ENCODE measurements at regions not wholly inside any gene's neighbourhood (a gene's known extent, or its start where the extent isn't known, plus 50 kb on each side); places are given as distances from the start of the nearest gene placed in this dataset.
"Not testable (repeated sequence)": the region's sequence is repeated elsewhere in the genome, so short reads cannot be mapped to it uniquely, and the experiment has no call there.

DNA sequence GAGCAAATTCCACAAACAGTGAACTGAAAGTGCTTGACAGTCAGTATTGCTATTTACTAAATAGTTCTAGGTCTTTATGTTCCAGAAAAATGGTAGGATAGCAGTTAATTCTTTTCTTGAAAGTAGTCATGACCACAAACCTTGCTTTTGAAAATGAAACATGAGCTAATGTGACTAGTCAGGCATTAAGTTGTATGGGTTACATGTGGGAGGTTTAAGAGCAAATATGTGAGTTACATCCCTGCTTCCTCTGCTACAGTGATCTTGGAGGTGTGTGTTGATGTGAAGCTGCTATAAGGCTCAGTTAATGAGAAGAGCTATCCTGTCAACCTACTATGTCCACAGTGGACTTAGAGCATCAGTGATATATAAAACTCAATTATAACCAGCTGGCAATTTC is 741.6 kb downstream of the FSCB start:
- no peak for DNase-seq
- no peaks in the 10 kb centered on the region for H3K9me3 ChIP-seq (replicated peaks; ENCODE audit: control insufficient read depth, low read depth, low read length)
- H3K4me1 ChIP-seq (ENCODE audit: control insufficient read depth, insufficient read depth, low read length): no peaks in the 10 kb centered on the region

DNA sequence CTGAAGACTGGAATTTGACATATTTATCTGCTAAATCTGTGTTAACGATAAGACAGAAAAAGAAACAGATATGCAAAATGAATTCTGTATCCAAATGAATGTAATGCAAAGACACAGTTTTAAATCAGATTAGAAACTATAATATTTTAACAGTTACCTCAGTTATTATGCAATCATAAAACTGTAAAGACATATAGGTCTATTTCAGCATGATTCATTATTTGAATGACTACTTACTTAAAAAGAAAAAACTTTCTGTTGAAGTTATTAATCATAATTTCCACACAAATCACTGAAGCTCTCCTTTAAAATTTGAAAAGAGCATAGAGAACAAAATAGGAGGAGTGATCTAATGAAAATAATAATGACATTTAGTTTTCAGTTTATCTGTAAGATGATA is 742.6 kb downstream of the FSCB start:
- no CpG with 5 or more reads among the region's 1 CpG for WGBS (ENCODE audit: insufficient coverage)
- Histone ChIP-seq H3K4me3 (ENCODE audit: low read length) (no peak overlapping the region), H3K27me3 (ENCODE audit: control insufficient read depth, insufficient read depth, low read length) (no peaks in the 10 kb centered on the region), H3K9me3 (replicated peaks; ENCODE audit: control insufficient read depth, low read depth, low read length) (no peaks in the 10 kb centered on the region), H3K27ac (ENCODE audit: low read length) (no peak overlapping the region), H3K4me1 (ENCODE audit: control insufficient read depth, insufficient read depth, low read length) (no peaks in the 10 kb centered on the region), H3K36me3 (ENCODE audit: control insufficient read depth, insufficient read depth, low read length) (no peaks in the 10 kb centered on the region)
- no peak for DNase-seq

More for the DNA sequence above, 741.6 kb downstream of the FSCB start:
- H3K27me3 ChIP-seq (ENCODE audit: control insufficient read depth, insufficient read depth, low read length): no peaks in the 10 kb centered on the region
- H3K4me3 ChIP-seq (ENCODE audit: low read length): no peak overlapping the region
- no peak overlapping the region for H3K27ac ChIP-seq (ENCODE audit: low read length)
- H3K36me3 ChIP-seq (ENCODE audit: control insufficient read depth, insufficient read depth, low read length): no peaks in the 10 kb centered on the region

DNA sequence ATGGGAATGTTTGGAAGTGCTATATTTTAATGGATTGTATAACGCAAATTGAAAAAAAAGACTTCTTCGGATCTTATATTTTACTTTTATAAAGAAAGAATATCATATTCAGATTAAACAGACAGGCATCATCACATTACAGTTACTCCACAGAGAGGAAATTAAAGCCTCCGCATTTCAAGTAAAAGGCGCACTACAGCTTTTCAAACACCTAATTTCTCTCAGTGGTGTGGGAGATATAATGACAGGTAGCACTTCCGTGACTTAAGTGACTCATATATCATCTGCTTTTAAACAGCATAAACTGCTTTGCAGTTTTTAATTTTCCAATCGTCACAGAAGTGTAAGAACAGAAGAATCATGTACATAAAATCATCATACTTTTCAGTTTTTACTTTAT is 751.4 kb downstream of the FSCB start:
- H3K27ac ChIP-seq (ENCODE audit: low read length): no peak overlapping the region
- WGBS (ENCODE audit: insufficient coverage): no CpG with 5 or more reads among the region's 6 CpGs

DNA sequence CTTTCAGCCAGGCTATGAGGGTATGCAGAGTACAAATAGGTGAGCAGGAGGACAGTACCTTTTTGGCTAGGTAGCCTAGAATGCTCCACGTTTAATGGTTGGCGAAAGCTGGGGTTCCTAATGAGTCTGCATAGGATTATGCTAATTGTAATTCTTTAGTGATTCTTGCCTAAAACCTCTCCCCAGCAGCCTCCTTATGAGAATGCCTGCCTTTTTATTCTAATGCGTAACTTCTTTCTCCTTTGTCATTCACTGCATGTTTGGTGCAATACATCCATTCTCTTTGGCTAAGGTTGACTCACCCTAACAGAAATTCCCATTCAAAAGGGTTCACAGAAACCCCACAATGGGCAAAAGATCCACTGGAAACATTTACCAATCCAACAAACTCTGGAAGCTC is 752.2 kb downstream of the FSCB start:
- Histone ChIP-seq H3K27me3 (ENCODE audit: control insufficient read depth, insufficient read depth, low read length) (no peaks in the 10 kb centered on the region), H3K36me3 (ENCODE audit: control insufficient read depth, insufficient read depth, low read length) (no peaks in the 10 kb centered on the region), H3K9me3 (replicated peaks; ENCODE audit: control insufficient read depth, low read depth, low read length) (no peaks in the 10 kb centered on the region), H3K4me3 (ENCODE audit: low read length) (no peak overlapping the region), H3K27ac (ENCODE audit: low read length) (no peak overlapping the region), H3K4me1 (ENCODE audit: control insufficient read depth, insufficient read depth, low read length) (no peaks in the 10 kb centered on the region)
- WGBS (ENCODE audit: insufficient coverage): 80% methylated on average over 1 of the region's 3 CpGs
- DNase-seq: no peak

More for the DNA sequence above, 751.4 kb downstream of the FSCB start:
- no peaks in the 10 kb centered on the region for H3K36me3 ChIP-seq (ENCODE audit: control insufficient read depth, insufficient read depth, low read length)
- H3K27me3 ChIP-seq (ENCODE audit: control insufficient read depth, insufficient read depth, low read length): no peaks in the 10 kb centered on the region
- H3K9me3 ChIP-seq (replicated peaks; ENCODE audit: control insufficient read depth, low read depth, low read length): no peaks in the 10 kb centered on the region
- DNase-seq: no peak
- no peak overlapping the region for H3K4me3 ChIP-seq (ENCODE audit: low read length)
- no peaks in the 10 kb centered on the region for H3K4me1 ChIP-seq (ENCODE audit: control insufficient read depth, insufficient read depth, low read length)

DNA sequence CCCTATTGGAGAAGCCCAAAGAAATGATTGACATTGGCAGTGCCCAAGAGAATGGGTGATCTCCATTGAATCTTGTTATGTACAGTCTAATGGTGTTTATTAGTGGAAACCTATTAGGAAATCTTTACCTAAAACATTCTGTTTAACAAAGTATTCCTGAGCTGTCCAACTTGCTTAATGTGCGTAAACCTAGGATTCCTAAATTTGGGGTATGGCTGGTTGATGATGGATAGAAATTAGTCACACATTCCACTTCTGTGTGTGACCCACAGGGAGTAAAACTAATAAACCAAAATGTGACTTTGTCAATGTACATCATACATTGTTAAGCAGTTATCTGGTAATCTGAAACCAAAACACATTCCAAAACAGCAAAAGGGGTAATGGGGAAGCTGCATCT is 761.3 kb downstream of the FSCB start:
- H3K4me1 ChIP-seq (ENCODE audit: control insufficient read depth, insufficient read depth, low read length): no peaks in the 10 kb centered on the region
- H3K36me3 ChIP-seq (ENCODE audit: control insufficient read depth, insufficient read depth, low read length): no peaks in the 10 kb centered on the region
- H3K9me3 ChIP-seq (replicated peaks; ENCODE audit: control insufficient read depth, low read depth, low read length): no peaks in the 10 kb centered on the region
- WGBS (ENCODE audit: insufficient coverage): no CpG with 5 or more reads among the region's 1 CpG
- DNase-seq: no peak
- no peaks in the 10 kb centered on the region for H3K27me3 ChIP-seq (ENCODE audit: control insufficient read depth, insufficient read depth, low read length)
- no peak overlapping the region for H3K27ac ChIP-seq (ENCODE audit: low read length)
- no peak overlapping the region for H3K4me3 ChIP-seq (ENCODE audit: low read length)

DNA sequence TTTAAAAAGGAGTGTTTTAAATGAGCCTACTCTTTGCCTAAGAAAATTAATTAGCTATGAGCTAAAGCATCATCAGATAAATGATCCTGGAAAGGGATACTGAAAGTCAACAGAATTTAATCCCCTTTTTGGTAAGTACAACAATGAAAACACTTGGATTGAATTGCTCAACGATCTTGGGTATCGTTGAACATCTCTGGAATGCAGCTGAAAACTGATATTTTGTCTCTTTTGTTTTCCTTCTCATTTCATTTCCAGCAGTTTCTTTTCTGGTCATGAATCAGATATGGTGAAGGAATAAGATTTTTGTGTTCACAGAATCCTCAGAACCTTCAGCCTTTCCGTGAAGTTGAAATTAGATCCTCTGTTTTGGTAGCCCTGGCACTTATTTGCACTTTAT is 771.2 kb downstream of the FSCB start:
- no peaks in the 10 kb centered on the region for H3K27me3 ChIP-seq (ENCODE audit: control insufficient read depth, insufficient read depth, low read length)
- H3K4me1 ChIP-seq (ENCODE audit: control insufficient read depth, insufficient read depth, low read length): no peaks in the 10 kb centered on the region
- H3K4me3 ChIP-seq (ENCODE audit: low read length): no peak overlapping the region
- H3K9me3 ChIP-seq (replicated peaks; ENCODE audit: control insufficient read depth, low read depth, low read length): no peaks in the 10 kb centered on the region
- H3K27ac ChIP-seq (ENCODE audit: low read length): no peak overlapping the region
- no peak for DNase-seq
- H3K36me3 ChIP-seq (ENCODE audit: control insufficient read depth, insufficient read depth, low read length): no peaks in the 10 kb centered on the region
- WGBS (ENCODE audit: insufficient coverage): 20% methylated on average over 1 of the region's 3 CpGs

DNA sequence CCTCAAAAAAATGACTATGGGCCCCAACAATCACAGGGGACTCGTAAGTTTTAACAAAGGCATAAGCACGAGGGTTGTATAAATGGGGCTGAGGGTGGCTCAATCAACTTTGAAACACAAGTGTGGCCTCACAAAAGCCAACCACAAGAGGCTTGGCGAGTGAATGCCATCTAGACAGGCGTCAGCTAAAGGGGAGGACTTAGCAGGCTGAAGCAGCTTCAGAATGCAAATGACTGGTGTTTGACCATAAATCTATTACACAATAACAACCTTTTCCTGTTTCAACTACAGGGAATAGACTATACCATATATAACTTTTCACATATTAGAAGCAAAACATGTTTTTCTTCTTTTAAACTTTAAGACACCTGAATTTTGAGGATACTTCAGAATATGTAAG is 777.9 kb downstream of the FSCB start:
- DNase-seq: no peak
- no peak overlapping the region for H3K27ac ChIP-seq (ENCODE audit: low read length)
- H3K27me3 ChIP-seq (ENCODE audit: control insufficient read depth, insufficient read depth, low read length): no peaks in the 10 kb centered on the region
- H3K4me3 ChIP-seq (ENCODE audit: low read length): no peak overlapping the region
- no peaks in the 10 kb centered on the region for H3K4me1 ChIP-seq (ENCODE audit: control insufficient read depth, insufficient read depth, low read length)
- no peaks in the 10 kb centered on the region for H3K9me3 ChIP-seq (replicated peaks; ENCODE audit: control insufficient read depth, low read depth, low read length)
- no peaks in the 10 kb centered on the region for H3K36me3 ChIP-seq (ENCODE audit: control insufficient read depth, insufficient read depth, low read length)
- WGBS (ENCODE audit: insufficient coverage): 62% methylated on average over 2 of the region's 4 CpGs

DNA sequence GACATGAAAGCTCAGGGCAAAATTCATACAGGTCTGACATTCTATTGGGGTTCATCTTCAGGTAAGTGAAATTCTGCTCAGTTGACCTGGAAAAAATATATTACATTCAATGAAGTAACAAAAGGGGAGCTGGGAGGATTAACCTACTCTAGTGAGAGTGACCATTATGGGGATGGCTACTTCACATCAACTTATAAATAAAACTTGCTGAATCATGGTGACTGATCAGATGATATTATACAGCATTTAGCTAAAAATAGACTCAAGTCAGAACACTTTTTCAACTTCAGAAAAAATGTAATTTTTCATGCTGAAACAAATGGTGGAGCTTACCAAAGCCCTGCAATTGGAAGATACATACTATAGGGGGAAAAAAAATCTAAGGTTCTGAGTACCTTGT is 800.2 kb downstream of the FSCB start:
- Histone ChIP-seq H3K4me1 (ENCODE audit: control insufficient read depth, insufficient read depth, low read length) (no peaks in the 10 kb centered on the region), H3K27ac (ENCODE audit: low read length) (no peak overlapping the region), H3K9me3 (replicated peaks; ENCODE audit: control insufficient read depth, low read depth, low read length) (no peaks in the 10 kb centered on the region), H3K27me3 (ENCODE audit: control insufficient read depth, insufficient read depth, low read length) (no peaks in the 10 kb centered on the region), H3K36me3 (ENCODE audit: control insufficient read depth, insufficient read depth, low read length) (no peaks in the 10 kb centered on the region), H3K4me3 (ENCODE audit: low read length) (no peak overlapping the region)
- no peak for DNase-seq

DNA sequence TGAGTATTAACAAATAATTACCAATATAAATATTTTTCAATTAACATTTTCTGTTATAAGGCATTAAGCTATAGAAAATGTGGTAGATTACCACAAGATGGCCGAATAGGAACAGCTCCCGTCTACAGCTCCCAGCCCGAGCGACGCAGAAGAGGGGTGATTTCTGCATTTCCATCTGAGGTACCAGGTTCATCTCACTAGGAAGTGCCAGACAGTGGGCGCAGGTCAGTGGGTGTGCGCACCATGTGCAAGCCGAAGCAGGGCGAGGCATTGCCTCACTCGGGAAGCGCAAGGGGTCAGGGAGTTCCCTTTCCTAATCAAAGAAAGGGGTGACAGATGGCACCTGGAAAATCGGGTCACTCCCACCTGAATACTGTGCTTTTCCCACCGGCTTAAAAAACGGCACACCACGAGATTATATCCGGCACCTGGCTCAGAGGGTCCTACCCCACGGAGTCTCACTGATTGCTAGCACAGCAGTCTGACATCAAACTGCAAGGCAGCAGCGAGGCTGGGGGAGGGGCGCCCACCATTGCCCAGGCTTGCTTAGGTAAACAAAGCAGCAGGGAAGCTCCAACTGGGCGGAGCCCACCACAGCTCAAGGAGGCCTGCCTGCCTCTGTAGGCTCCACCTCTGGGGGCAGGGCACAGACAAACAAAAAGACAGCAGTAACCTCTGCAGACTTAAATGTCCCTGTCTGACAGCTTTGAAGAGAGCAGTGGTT is 808.4 kb downstream of the FSCB start:
- H3K27me3 ChIP-seq (ENCODE audit: control insufficient read depth, insufficient read depth, low read length); H3K4me1 ChIP-seq (ENCODE audit: control insufficient read depth, insufficient read depth, low read length); H3K9me3 ChIP-seq (replicated peaks; ENCODE audit: control insufficient read depth, low read depth, low read length); H3K27ac ChIP-seq (ENCODE audit: low read length); DNase-seq; H3K4me3 ChIP-seq (ENCODE audit: low read length); H3K36me3 ChIP-seq (ENCODE audit: control insufficient read depth, insufficient read depth, low read length): not testable (repeated sequence)
- WGBS (ENCODE audit: insufficient coverage): 94% methylated on average over 3 of the region's 20 CpGs

DNA sequence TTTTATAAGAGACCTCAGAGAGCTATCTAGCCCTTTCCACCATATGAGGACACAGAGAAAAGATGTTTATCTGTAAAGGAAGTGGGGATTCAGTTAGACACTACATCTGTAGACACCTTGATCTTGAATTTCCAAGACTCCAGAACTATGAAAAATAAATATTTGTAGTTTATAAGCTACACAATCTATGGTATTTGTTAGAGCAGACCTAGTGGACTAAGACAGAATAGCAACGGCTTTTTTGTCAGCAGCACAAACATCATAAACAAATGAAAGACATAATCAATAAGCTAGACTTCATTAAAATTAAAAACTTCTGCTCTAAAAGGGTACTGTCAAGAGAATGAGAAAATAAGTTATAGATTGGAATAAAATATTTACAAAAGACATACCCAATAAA is 810.1 kb downstream of the FSCB start:
- no peaks in the 10 kb centered on the region for H3K9me3 ChIP-seq (replicated peaks; ENCODE audit: control insufficient read depth, low read depth, low read length)
- WGBS (ENCODE audit: insufficient coverage): no CpG with 5 or more reads among the region's 1 CpG
- no peak for DNase-seq

DNA sequence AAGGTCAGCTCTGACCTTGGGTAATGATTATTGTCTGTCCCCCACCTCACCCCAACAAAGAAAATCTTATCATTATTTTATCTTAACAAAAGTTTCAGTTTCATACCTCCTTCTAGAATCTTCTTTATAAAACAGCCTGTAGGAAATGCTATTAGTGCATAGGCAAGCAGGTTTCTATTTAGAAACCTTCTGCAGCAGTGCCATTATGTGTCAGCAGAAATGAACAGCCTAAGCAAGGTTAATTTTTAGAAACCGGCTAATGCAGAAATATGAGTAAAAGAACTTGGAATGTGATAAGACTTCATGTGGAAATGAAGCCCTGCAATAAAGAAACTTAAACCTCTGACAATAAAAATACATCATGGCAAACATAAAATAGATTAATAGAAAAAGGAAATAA is 814.4 kb downstream of the FSCB start:
- H3K27ac ChIP-seq (ENCODE audit: low read length): no peak overlapping the region
- no peaks in the 10 kb centered on the region for H3K36me3 ChIP-seq (ENCODE audit: control insufficient read depth, insufficient read depth, low read length)
- peak; percentile 3 for DNase-seq
- WGBS (ENCODE audit: insufficient coverage): no CpG with 5 or more reads among the region's 1 CpG
- no peaks in the 10 kb centered on the region for H3K4me1 ChIP-seq (ENCODE audit: control insufficient read depth, insufficient read depth, low read length)
- H3K9me3 ChIP-seq (replicated peaks; ENCODE audit: control insufficient read depth, low read depth, low read length): no peaks in the 10 kb centered on the region
- no peak overlapping the region for H3K4me3 ChIP-seq (ENCODE audit: low read length)
- no peaks in the 10 kb centered on the region for H3K27me3 ChIP-seq (ENCODE audit: control insufficient read depth, insufficient read depth, low read length)

More for the DNA sequence above, 810.1 kb downstream of the FSCB start:
- Histone ChIP-seq H3K36me3 (ENCODE audit: control insufficient read depth, insufficient read depth, low read length) (no peaks in the 10 kb centered on the region), H3K4me3 (ENCODE audit: low read length) (no peak overlapping the region), H3K27ac (ENCODE audit: low read length) (no peak overlapping the region), H3K27me3 (ENCODE audit: control insufficient read depth, insufficient read depth, low read length) (no peaks in the 10 kb centered on the region), H3K4me1 (ENCODE audit: control insufficient read depth, insufficient read depth, low read length) (no peaks in the 10 kb centered on the region)
